GM13977 (cell line): ENCODE measurements at regions not wholly inside any gene's neighbourhood (a gene's known extent, or its start where the extent isn't known, plus 50 kb on each side); places are given as distances from the start of the nearest gene placed in this dataset.
"Not testable (repeated sequence)": the region's sequence is repeated elsewhere in the genome, so short reads cannot be mapped to it uniquely, and the experiment has no call there.

Experiments
- DNase-seq: peaks from one replicate; pipeline ENCODE4 v3.0.0; 2012; ENCODE audit warnings: low spot score
- in situ Hi-C: fragments of 300-500 bp; cut with MboI; formaldehyde crosslinking; loops from one replicate; pipeline ENCODE4 v1.12.0; 2022; ENCODE audit warnings: low sequenced_read_pairs, low pct_unique_long_range_greater_than_20kb, mixed read lengths, inconsistent platforms; ENCODE audit not compliant: unreplicated experiment
- TF ChIP-seq, protein P1 (sequence below): IDR thresholded peaks from 2 replicates; pipeline ENCODE4 v1.5.1; 2012; ENCODE audit warnings: mild to moderate bottlenecking, control low read depth; ENCODE audit not compliant: insufficient read depth; ENCODE audit errors: extremely low read depth, missing control alignments

DNA sequence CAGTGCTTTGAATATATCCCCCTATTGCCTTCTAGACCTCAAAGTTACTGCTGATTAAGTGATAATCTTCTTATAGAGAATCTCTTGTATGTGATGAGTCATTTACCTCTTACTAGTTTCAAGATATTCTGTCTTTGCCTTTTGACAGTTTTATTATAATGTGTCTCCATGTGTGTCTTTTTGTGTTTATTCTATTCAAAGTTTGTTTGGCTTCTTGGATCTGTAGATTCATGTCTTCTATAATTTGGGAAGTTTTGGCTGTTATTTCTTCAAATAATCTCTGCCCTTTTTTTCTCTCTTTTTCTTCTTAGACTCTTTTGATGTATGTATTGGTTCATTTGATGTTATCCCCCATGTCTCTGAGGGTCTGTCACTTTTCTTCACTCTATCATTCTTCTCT, 915.7 kb upstream of the GRIA3 start:
- in situ Hi-C loops = no loop called here
- TF ChIP-seq, protein P1, sequence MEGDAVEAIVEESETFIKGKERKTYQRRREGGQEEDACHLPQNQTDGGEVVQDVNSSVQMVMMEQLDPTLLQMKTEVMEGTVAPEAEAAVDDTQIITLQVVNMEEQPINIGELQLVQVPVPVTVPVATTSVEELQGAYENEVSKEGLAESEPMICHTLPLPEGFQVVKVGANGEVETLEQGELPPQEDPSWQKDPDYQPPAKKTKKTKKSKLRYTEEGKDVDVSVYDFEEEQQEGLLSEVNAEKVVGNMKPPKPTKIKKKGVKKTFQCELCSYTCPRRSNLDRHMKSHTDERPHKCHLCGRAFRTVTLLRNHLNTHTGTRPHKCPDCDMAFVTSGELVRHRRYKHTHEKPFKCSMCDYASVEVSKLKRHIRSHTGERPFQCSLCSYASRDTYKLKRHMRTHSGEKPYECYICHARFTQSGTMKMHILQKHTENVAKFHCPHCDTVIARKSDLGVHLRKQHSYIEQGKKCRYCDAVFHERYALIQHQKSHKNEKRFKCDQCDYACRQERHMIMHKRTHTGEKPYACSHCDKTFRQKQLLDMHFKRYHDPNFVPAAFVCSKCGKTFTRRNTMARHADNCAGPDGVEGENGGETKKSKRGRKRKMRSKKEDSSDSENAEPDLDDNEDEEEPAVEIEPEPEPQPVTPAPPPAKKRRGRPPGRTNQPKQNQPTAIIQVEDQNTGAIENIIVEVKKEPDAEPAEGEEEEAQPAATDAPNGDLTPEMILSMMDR = no peak
- no peak for DNase-seq

DNA sequence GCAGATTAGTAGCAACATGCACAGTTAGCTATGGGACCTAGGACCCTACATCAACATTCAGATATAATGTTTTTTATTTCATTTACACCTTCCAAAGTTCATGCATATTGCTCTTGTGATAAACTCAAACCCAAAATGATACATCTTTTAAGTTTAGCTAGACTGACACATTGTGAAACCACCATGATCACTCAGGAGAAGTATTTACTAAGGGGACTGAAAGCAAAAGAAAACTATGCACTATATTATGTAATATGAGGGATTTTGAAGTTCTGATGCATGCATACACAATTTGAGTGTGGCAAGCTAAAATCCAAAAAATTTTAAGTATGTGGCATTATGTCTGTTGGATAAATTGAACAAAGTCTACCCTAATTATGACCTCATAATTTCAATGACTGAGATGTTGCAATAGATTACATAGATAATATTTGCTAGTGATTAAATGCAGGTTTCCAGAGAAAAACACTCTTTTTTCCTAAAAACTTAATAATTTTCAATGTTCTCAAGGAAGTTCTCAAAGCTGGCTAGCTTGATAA, 914.8 kb upstream of the GRIA3 start:
- in situ Hi-C loops = no loop called here
- DNase-seq = no peak

DNA sequence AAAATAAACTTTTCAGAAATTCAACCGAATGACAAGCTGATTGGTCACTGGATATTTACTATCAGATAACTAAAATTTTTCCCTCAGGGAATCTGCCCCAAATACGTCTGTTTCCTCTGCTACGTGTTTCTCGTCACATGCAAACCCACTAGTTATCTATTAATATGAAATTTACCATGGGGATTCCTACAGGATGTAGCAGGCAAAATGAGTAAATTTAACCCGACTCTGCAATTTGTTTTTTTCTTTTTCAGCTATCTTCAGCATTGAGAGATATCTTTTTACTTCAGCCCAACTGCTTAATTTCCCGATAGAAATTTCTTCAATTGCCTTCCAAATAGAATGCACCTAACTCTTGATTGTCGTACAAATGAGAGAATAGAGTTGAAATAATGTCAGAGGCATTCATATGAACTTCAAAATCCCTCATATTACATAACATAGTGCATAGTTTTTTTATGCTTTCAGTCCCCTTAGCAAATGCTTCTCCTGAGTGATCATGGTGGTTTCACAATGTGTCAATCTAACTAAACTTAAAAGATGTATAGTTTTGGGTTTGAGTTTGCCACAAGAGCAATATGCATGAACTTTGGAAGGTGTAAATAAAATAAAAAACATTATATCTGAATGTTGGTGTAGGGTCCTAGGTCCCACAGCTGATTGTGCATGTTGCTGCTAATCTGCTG, 913.1 kb upstream of the GRIA3 start:
- in situ Hi-C loops = no loop called here
- TF ChIP-seq, protein P1 = no peak
- no peak for DNase-seq

More for the DNA sequence above, 914.8 kb upstream of the GRIA3 start:
- TF ChIP-seq, protein P1 = no peak

DNA sequence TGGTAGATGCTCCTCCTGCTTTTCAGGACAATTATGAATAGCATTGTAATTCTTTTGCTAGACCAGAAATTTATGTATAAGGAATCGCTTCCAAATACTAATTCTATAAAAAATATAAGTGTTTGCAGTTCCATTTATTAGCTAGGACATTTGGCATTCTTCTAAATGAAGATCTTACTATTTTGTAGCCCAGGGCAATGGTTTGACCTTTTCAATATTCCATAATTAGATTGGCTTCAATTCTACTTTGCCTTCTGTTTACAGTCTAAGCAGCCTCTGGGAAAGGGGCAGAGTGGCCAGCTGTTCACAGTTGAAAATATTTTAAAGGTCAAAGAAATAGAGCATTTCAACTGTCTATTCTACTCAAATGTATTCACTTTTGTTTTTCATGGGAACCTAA, 912.1 kb upstream of the GRIA3 start:
- TF ChIP-seq, protein P1 = no peak
- no peak for DNase-seq
- in situ Hi-C loops = no loop called here

DNA sequence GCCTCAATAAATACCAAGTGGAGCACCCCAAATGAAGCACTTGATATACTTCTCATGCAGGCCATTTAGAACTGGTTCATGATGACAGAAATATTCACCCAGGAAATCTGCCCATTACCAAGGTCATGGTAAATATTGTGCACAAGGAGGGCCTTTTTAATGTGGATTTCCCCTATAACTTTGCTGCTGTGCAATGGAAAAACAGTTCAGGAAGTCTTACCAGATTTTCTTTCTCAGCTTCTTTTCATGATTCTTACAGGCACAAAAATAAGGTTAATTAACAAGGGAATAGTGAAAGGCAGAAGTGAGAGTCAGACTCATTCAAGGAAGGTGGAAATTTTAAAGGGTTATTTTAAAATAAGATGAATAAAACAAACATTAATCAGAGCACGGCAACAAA, 904.3 kb upstream of the GRIA3 start:
- no peak for DNase-seq
- in situ Hi-C loops = no loop called here
- TF ChIP-seq, protein P1 = no peak

DNA sequence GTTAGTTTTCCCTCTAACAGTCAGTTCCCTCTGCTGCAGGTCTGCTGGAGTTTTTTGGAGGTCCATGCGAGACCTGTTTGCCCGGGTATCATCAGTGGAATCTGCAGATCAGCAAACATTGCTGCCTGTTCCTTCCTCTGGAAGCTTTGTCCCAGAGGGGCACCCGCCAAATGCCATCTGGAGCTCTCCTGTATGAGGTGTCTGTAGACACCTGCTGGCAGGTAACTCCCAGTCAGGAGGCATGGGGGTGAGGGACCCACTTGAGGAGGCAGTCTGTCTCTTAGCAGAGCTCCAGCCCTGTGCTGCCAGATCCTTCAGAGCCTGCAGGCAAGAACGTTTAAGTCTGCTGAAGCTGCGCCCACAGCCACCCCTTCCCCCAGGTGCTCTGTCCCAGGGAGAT, 884.3 kb upstream of the GRIA3 start:
- DNase-seq, in situ Hi-C loops: not testable (repeated sequence)

DNA sequence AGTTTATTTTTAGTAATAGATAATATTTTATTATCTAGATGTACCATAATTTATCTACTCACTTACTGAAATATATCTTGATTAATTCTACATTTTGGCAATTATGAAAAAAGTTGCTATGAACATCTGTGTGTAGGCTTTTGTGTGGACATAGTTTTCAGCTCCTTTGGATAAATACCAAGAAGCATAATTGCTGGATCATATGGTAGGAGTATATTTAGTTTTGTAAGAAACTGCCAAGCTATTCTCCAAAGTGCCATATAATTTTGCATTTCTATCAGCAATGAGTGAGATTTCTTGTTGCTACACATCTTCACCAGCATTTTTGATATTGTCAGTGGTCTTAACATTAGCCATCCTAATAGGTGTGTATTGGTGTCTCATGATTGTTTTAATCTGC, 882.6 kb upstream of the GRIA3 start:
- TF ChIP-seq, protein P1 = no peak
- in situ Hi-C loops = no loop called here
- no peak for DNase-seq
